Hematopoietic multipotent progenitor cell treated with erythropoietin and hydrocortisone succinate and interleukin-3 and kit ligand, for 15 days (in vitro differentiated cells): ENCODE measurements at regions not wholly inside any gene's neighbourhood (a gene's known extent, or its start where the extent isn't known, plus 50 kb on each side); places are given as distances from the start of the nearest gene placed in this dataset.
"Not testable (repeated sequence)": the region's sequence is repeated elsewhere in the genome, so short reads cannot be mapped to it uniquely, and the experiment has no call there.

Experiments used
- DNase-seq: peaks from one replicate; pipeline ENCODE4 v3.0.0-alpha.2; 2015; ENCODE audit warnings: low spot score

DNA sequence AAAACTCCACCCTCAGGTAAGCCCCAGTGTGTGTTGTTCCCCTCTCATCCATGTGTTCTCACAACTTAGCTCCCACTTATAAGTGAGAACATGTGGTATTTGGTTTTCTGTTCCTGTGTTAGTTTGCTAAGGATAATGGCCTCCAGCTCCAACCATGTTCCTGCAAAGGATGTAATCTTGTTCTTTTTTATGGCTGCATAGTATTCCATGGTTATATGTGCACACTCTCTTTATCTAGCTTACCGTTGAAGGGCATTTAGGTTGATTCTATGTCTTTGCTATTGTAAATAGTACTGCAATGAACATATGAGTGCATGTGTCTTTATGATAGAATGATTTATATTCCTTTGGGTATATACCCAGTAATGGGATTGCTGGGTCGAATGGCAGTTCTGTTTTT lies 124.4 kb upstream of the RANBP3L start:
- DNase-seq, result not testable (repeated sequence)

GRCh38 chr5:36435516-36435915 lies 133.8 kb upstream of the RANBP3L start:
- DNase-seq, result no peak

DNA sequence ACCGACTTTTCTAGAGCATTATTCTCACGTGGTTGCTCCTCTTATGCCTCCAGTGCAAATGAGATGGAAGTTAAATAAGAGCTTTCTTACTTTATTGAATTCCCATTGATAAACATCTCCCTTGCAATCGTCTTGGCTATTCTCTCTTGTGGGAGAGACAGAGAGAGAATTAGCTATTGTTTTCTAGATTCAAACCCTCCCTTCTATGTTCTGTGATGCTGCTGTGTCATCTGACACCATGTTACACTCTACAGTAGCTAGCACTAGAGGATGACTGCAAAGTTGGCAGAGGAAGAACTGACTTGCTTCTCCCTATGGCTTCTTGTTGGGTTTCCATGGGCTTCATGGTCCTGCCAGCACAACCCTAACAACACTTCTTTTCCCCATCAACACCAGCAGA lies 134.6 kb upstream of the RANBP3L start:
- no peak for DNase-seq

- DNase-seq, result no peak
These were observed 137.3 kb upstream of the RANBP3L start for GRCh38 chr5:36438765-36439561.

DNA sequence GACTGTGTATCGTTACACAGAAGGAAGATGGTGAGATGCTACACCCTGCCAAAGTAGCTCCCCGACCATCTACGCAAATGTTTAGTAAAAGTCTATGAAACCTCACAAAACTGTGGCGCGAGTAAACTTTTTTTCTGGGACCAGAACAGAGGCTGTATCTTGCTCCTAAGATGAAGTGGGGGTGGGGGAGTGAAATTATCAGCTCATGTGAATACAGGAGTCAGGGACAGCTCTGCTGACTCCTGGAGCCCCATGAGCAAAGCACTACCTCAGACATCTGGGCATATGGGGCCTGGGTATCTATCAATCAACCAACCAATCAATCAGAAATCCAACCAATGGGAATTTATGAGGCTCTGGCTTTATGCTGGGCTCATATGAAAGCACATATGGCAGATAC lies 138.6 kb upstream of the RANBP3L start:
- no peak for DNase-seq

DNA sequence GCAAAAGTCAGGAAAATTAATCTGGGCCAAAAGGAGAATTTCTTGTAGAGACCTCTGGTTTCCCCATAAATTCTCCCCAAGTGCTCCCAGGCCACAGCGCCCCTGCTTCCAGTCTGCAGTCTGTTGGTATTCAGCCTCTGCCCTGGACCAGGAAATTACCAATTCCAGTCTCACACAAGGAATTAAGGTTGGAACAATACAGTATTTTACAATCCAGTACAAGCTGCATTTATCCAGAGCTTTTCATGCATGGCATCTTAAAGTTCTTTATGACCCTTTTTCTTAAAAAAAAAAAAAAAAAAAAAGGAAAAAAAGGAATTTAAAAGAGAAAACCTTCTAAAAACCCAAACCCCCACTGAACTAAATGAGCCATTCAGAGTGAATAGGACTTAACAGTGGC lies 139.6 kb upstream of the RANBP3L start:
- DNase-seq, result no peak

DNA sequence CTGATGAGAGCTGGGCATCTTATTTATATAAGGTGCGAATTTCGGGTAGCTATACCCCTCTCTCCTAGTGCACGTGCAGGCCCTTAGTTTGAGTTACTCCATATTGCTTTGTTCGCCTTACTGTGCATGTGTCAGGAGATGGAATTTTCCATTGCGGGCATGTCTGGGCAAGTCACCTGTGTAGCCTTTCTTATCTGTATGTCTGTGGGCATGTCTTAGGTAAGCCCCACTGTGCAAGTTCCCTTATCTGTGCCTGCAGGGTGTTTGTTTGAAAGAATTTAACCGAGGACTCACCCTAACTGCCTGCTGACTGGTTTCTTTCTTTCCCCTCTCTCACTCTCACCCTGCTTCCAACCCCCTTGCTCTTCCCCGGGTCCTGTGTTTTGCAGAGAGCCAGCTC lies 140.7 kb upstream of the RANBP3L start:
- DNase-seq, result peak; percentile 9

DNA sequence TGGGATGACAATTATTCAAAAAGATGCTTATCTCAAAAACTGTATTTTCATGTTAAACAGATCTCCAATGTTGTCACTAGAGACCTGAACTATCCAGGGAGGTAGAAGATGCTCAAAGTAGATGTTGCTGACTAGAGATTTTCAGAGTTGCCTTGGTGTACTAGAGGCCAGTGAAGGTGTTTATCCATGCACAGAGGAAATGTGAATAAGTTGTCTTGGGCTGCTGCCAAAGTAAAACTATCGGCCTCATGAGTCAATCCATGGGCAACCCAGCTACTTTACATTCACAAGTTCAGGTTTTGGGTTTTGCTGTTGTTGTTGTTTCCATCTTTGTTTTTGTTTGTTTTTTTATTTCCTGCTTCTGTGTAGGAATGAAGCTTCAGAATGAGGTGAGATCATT lies 141.1 kb upstream of the RANBP3L start:
- DNase-seq, result peak; percentile 15

DNA sequence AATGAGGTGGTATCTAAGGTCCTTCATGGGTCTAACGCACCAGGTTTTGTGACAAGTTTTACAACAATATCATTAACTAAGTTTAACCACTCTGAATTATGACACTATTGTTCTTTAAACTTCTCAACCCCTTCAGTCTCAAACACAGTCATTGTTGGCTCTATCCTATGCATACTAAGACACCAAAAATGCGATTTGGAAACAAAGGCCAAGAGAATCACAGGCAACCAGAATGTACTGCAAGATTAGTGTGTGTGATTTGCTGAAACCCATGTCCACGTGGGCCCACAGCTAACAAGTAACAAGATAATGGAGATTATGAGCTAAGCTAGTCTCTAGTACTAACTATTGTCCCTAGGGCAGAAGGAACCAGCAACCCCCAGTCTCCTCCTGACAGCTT lies 142.2 kb upstream of the RANBP3L start:
- no peak for DNase-seq

GRCh38 chr5:36444582-36445418 lies 143.1 kb upstream of the RANBP3L start:
- DNase-seq, result no peak

DNA sequence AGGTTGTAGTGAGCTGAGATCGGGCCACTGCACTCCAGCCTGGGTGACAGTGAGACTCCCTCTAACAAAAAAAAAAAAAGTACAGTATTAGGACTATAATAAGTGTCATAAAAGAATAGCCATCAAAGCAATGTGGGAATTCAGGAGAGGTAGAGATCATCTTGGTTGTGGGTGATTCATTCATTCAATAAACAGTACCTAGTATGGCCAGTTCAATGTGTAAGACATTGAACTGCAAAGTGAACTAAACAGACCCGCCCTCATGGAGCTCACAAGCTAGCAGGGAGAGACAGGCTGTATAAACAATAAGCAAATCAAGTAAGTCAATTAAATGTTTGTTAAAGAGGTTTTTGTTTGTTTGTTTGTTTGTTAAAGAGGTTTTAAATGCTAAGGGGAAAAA lies 146.1 kb upstream of the RANBP3L start:
- DNase-seq, result no peak

DNA sequence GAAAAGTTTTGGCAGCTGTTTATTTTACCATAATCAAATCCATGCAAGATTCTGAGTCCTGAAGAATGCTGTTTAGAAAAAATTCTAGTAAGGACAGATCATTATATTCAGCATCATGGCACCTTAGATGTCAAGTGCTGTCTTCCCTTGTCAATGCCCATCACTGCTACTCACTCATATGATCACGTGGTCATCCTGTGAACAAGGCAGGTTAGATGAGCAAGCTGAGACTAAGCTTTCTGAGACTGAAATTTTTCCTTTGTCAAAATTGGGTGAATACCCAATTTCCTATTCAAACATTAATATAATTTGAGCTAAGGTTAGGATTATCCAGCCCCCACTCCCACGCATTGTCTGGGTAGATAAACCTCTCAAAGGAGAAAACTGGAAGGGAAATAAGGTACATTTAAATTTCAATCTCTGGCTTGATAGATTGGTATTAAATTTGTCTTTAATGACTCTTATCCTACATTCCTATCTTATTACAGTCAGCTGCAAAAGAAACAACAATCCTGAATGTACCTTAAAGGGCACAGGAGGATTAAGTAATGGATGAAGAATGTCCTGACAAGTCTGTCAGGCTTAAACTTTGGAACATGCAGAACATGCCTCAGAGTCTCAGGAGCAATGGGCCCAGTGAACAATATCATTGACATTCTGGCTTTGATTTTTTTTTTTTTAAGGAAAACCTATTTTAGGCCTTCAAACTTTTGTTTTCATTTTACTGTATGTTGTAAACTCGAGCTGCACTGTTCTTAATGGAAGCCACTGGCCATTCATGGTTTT lies 148.7 kb upstream of the RANBP3L start:
- DNase-seq, result no peak

DNA sequence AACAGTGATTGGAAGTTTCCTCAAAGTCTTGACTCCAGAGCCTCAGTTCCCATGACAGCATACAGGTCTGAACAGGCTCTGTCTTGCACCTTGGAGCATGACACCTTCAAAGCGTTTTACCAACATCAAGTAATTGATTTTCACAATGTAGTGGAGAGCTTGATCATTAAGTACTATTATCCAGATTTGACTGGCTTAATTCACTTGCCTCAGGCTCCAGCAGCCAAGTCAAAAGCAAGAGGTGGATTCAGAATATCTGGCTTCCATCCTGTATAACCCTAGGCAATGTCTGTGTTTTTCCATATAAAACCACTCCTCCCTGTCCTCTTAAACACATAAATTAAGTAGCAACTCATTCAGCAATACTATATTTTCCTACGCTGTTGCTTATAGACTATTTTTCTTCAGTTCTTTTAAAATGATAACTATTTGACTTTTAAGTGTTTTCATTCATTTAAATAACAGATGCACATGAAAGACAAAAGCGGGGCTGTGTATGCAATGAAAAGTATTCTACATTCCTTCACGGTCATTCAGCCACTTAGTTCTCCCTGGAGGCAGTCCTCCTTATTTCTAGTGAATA lies 150.8 kb upstream of the RANBP3L start:
- DNase-seq, result no peak

- no peak for DNase-seq
These were observed 148.7 kb upstream of the SLC1A3 start for GRCh38 chr5:36457511-36458270.

- DNase-seq, result no peak
These were observed 147.7 kb upstream of the SLC1A3 start for GRCh38 chr5:36458746-36459145.

DNA sequence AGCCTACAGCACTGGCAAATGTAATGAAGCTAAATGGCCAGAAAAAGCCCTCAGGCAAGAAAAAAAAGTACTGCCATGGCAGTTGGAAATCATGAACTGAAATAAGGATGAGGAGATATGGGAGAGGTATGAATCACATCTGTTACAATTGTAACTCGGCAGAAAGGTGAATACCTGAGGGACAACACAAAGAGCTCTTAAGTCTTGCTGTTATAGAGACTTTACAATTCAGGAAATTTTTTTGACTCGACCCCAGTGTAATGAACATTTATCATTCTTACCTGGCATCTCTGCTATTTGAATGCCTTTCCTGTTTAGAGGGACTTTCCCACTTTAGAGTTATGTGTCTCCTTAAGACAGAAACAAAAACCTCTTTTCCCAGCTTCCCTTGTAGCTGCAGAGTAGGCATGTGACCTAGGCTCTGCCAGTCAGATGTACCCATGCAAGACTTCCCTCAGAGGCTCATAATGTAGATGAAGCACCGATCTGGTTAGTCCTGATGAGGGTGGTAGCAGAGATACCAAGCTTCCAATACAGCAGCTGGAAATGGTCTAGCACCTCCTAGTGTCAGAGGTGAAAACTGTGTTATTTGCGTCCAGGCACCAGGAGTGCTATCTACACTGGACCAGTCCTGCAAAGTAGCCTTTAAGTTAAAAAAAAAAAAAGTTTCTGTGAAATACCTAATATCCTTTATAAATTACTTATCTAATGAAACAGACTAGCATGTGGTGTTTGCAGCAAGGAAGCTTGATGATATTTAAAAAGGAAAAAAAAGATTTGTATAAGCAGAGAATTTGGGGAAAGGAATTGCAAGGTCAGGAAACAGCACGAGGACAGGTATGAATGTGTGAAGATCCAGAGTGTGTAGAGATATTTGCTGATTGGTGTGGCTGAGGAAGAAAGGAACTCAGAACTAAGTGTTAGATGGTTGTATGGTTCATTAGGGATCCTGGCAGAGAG lies 146.9 kb upstream of the SLC1A3 start:
- peak; percentile 25 for DNase-seq

- DNase-seq, result no peak
These were observed 143.9 kb upstream of the SLC1A3 start for GRCh38 chr5:36462295-36463021.

GRCh38 chr5:36475942-36476341 lies 130.5 kb upstream of the SLC1A3 start:
- not testable (repeated sequence) for DNase-seq

GRCh38 chr5:36478646-36479317 lies 127.6 kb upstream of the SLC1A3 start:
- DNase-seq, result no peak
